Neural cell (in vitro differentiated cells): ENCODE measurements at regions not wholly inside any gene's neighbourhood (a gene's known extent, or its start where the extent isn't known, plus 50 kb on each side); places are given as distances from the start of the nearest gene placed in this dataset.

Experiments used
- H2AFZ ChIP-seq: fragments of 200-600, 300-800 bp; sonication (generic), shearing (Covaris generic); 2 replicates; pipeline ENCODE4 v1.6.0; 2014; ENCODE audit warnings: low read depth, mild to moderate bottlenecking, antibody characterized with exemption, low read length, moderate library complexity
- H3F3A ChIP-seq: fragments of 200-600 bp; shearing (Covaris generic); 2 replicates; pipeline ENCODE4 v1.6.1; 2016; ENCODE audit warnings: mild to moderate bottlenecking, moderate library complexity, mixed read lengths, antibody characterized with exemption, low read length; ENCODE audit not compliant: insufficient read depth, poor library complexity, severe bottlenecking
- H3K27ac ChIP-seq: fragments of 200-600, 300-800 bp; sonication (generic), shearing (Covaris generic); 2 replicates; pipeline ENCODE4 v1.5.1; 2014; ENCODE audit warnings: mild to moderate bottlenecking, low read length, moderate library complexity
- H3K27me3 ChIP-seq: fragments of 300-800, 200-600 bp; sonication (generic), shearing (Covaris generic); 2 replicates; pipeline ENCODE4 v1.6.0; 2014; ENCODE audit warnings: mild to moderate bottlenecking, low read depth, low read length, moderate library complexity; ENCODE audit not compliant: insufficient read depth
- H3K36me3 ChIP-seq: fragments of 300-800, 200-600 bp; sonication (generic), shearing (Covaris generic); 2 replicates; pipeline ENCODE4 v1.5.1; 2014; ENCODE audit warnings: mild to moderate bottlenecking, antibody characterized with exemption, low read length, moderate library complexity; ENCODE audit not compliant: insufficient read depth
- H3K4me2 ChIP-seq: fragments of 300-800, 200-600 bp; sonication (generic), shearing (Covaris generic); 2 replicates; pipeline ENCODE4 v1.6.0; 2014; ENCODE audit warnings: mild to moderate bottlenecking, low read length
- H3K4me3 ChIP-seq: fragments of 300-800, 200-600 bp; sonication (generic), shearing (Covaris generic); 2 replicates; pipeline ENCODE4 v1.5.1; 2014; ENCODE audit warnings: mild to moderate bottlenecking, low read length, moderate library complexity
- H3K79me2 ChIP-seq: fragments of 200-600 bp; shearing (Covaris generic); replicated peaks from 2 replicates; pipeline ENCODE4 v1.6.0; 2014; ENCODE audit warnings: mild to moderate bottlenecking, low read length, moderate library complexity; ENCODE audit not compliant: insufficient read depth
- H3K9ac ChIP-seq: fragments of 300-800, 200-600 bp; sonication (generic), shearing (Covaris generic); 2 replicates; pipeline ENCODE4 v1.6.1; 2016; ENCODE audit warnings: mild to moderate bottlenecking, low read length, mixed read lengths
- H3K9me2 ChIP-seq: fragments of 200-600 bp; shearing (Covaris generic); 2 replicates; pipeline ENCODE4 v1.6.1; 2016; ENCODE audit warnings: mild to moderate bottlenecking, low read length, mixed read lengths; ENCODE audit not compliant: insufficient read depth
- H3K9me3 ChIP-seq: fragments of 200-600, 300-800 bp; sonication (generic), shearing (Covaris generic); 2 replicates; pipeline ENCODE4 v1.6.1; 2016; ENCODE audit warnings: mild to moderate bottlenecking, mixed run types, low read length, moderate library complexity, mixed read lengths
- H4K20me1 ChIP-seq: fragments of 200-600 bp; shearing (Covaris generic); 2 replicates; pipeline ENCODE4 v1.6.1; 2016; ENCODE audit warnings: mild to moderate bottlenecking, mixed run types; ENCODE audit not compliant: insufficient read depth
- CTCF ChIP-seq: fragments of 450-650 bp; IDR thresholded peaks from 2 replicates; pipeline ENCODE4 v1.5.1; 2014; ENCODE audit warnings: antibody characterized with exemption, mild to moderate bottlenecking, moderate library complexity; ENCODE audit not compliant: poor library complexity, severe bottlenecking
- EP300 ChIP-seq: fragments of 450-650 bp; conservative IDR thresholded peaks from 2 replicates; pipeline ENCODE4 v1.6.1; 2014; ENCODE audit warnings: antibody characterized with exemption, mild to moderate bottlenecking, moderate library complexity; ENCODE audit not compliant: poor library complexity, severe bottlenecking
- EZH2 ChIP-seq: fragments of 200-600, 300-800 bp; shearing (Covaris generic), sonication (generic); IDR thresholded peaks from 2 replicates; pipeline ENCODE4 v1.6.1; 2014; ENCODE audit warnings: antibody characterized with exemption, low read length, borderline replicate concordance, mild to moderate bottlenecking; ENCODE audit not compliant: insufficient read depth, poor library complexity, severe bottlenecking
- MXI1 ChIP-seq: fragments of 450-650 bp; conservative IDR thresholded peaks from 2 replicates; pipeline ENCODE4 v1.6.1; 2014; ENCODE audit warnings: antibody characterized with exemption, mild to moderate bottlenecking; ENCODE audit not compliant: poor library complexity, severe bottlenecking
- POLR2AphosphoS5 ChIP-seq: IDR thresholded peaks from 2 replicates; pipeline ENCODE4 v1.6.1; 2012
- RAD21 ChIP-seq: fragments of 450-650 bp; conservative IDR thresholded peaks from 2 replicates; pipeline ENCODE4 v1.6.1; 2014; ENCODE audit warnings: antibody characterized with exemption, mild to moderate bottlenecking, moderate library complexity
- REST ChIP-seq: IDR thresholded peaks from 2 replicates; pipeline ENCODE4 v1.6.1; 2012; ENCODE audit warnings: borderline replicate concordance
- SMC3 ChIP-seq: fragments of 450-650 bp; conservative IDR thresholded peaks from 2 replicates; pipeline ENCODE4 v1.6.1; 2014; ENCODE audit warnings: antibody characterized with exemption, mild to moderate bottlenecking, moderate library complexity; ENCODE audit not compliant: poor library complexity
- TAF1 ChIP-seq: IDR thresholded peaks from 2 replicates; pipeline ENCODE4 v1.6.1; 2012; ENCODE audit warnings: low read depth

- H4K20me1 ChIP-seq, result no peaks in the 10 kb centered on the region
Measured at GRCh38 chr16:76780556-76780955, 410.4 kb upstream of the MON1B start.

GRCh38 chr16:76784530-76784929 lies 406.5 kb upstream of the MON1B start:
- Histone ChIP-seq H3K79me2 (no peaks in the 10 kb centered on the region), H3K36me3 (no peaks in the 10 kb centered on the region), H3K9ac (no peak overlapping the region), H2AFZ (no peak overlapping the region), H3F3A (no peaks in the 10 kb centered on the region), H3K27ac (no peak overlapping the region), H3K27me3 (no peaks in the 10 kb centered on the region), H3K4me3 (no peak overlapping the region), H3K9me2 (no peaks in the 10 kb centered on the region), H4K20me1 (no peaks in the 10 kb centered on the region), H3K9me3 (no peaks in the 10 kb centered on the region), H3K4me2 (no peak overlapping the region)
- TF ChIP-seq EZH2 (no peak), EP300 (no peak), TAF1 (no peak), MXI1 (no peak)

More at GRCh38 chr16:76780556-76780955, 410.4 kb upstream of the MON1B start:
- H2AFZ ChIP-seq, result no peak overlapping the region
- no peaks in the 10 kb centered on the region for H3K27me3 ChIP-seq
- H3K9me2 ChIP-seq, result no peaks in the 10 kb centered on the region
- no peaks in the 10 kb centered on the region for H3K9me3 ChIP-seq
- H3K79me2 ChIP-seq, result no peaks in the 10 kb centered on the region
- H3K4me2 ChIP-seq, result no peak overlapping the region
- H3K36me3 ChIP-seq, result no peaks in the 10 kb centered on the region
- H3K4me3 ChIP-seq, result no peak overlapping the region
- no peak overlapping the region for H3K9ac ChIP-seq
- TF ChIP-seq EZH2, result no peak
- no peak for TF ChIP-seq CTCF
- TF ChIP-seq REST, result no peak
- no peak for TF ChIP-seq EP300
- no peak for TF ChIP-seq TAF1
- TF ChIP-seq SMC3, result no peak
- no peak for TF ChIP-seq RAD21
- TF ChIP-seq MXI1, result no peak
- TF ChIP-seq POLR2AphosphoS5, result no peak
- no peaks in the 10 kb centered on the region for H3F3A ChIP-seq
- H3K27ac ChIP-seq, result no peak overlapping the region
